Thymus (tissue), 11 donors: ENCODE measurements at regions not wholly inside any gene's neighbourhood (a gene's known extent, or its start where the extent isn't known, plus 50 kb on each side); places are given as distances from the start of the nearest gene placed in this dataset.

Experiments used
- DNase-seq, 9 donors: peaks; one replicate each; pipeline ENCODE4 v3.0.0-alpha.2; 2013; ENCODE audit warnings: low spot score in 9 of 9, low read depth in 6 of 9, missing footprints in 1 of 9
- H3K27ac ChIP-seq, 2 donors: one replicate each; pipeline ENCODE4 v1.5.1; 2013; ENCODE audit warnings: control low read depth in 1 of 2, low read depth in 1 of 2, low read length in 1 of 2, mild to moderate bottlenecking in 1 of 2, moderate library complexity in 1 of 2
- H3K27me3 ChIP-seq, 2 donors: one replicate each; pipeline ENCODE4 v1.5.1; 2013; ENCODE audit warnings: low read length in 1 of 2; ENCODE audit not compliant: control insufficient read depth in 2 of 2, insufficient read depth in 1 of 2
- H3K36me3 ChIP-seq, 2 donors: one replicate each; pipeline ENCODE4 v1.5.1; 2013; ENCODE audit warnings: low read length in 1 of 2, mild to moderate bottlenecking in 1 of 2, moderate library complexity in 1 of 2; ENCODE audit not compliant: control insufficient read depth in 2 of 2, insufficient read depth in 2 of 2
- H3K4me1 ChIP-seq, 2 donors: one replicate each; pipeline ENCODE4 v1.5.1; 2013; ENCODE audit warnings: low read length in 2 of 2; ENCODE audit not compliant: control insufficient read depth in 2 of 2, insufficient read depth in 2 of 2
- H3K4me3 ChIP-seq, 2 donors: one replicate each; pipeline ENCODE4 v1.5.1; 2013; ENCODE audit warnings: low read length in 2 of 2, control low read depth in 1 of 2, mild to moderate bottlenecking in 1 of 2
- H3K9me3 ChIP-seq, 2 donors: one replicate each; pipeline ENCODE4 v1.5.1; 2013; ENCODE audit warnings: low read length in 1 of 2, mild to moderate bottlenecking in 1 of 2; ENCODE audit not compliant: control insufficient read depth in 2 of 2, insufficient read depth in 1 of 2
- WGBS: extraction: QIAGEN DNeasy Blood & Tissue Kit; methylation state at CpG from one replicate; pipeline ENCODE4 v1.1.7; 2013; 5-methylcytosine and 5-hydroxymethylcytosine counted together
- donor health status: healthy.

- no peak for DNase-seq
- H3K36me3 ChIP-seq: no peaks in the 10 kb centered on the region
- WGBS: 66% methylated on average over 2 of the region's 2 CpGs
- no peaks in the 10 kb centered on the region for H3K4me1 ChIP-seq
- no peaks in the 10 kb centered on the region for H3K27me3 ChIP-seq
- H3K27ac ChIP-seq: no peak overlapping the region
- no peaks in the 10 kb centered on the region for H3K9me3 ChIP-seq
- H3K4me3 ChIP-seq: no peak overlapping the region
Measured at GRCh38 chr11:91698845-91699244, 525.8 kb upstream of the FAT3 start.

- H3K27ac ChIP-seq: no peak overlapping the region
- WGBS: 47% methylated on average over 1 of the region's 1 CpG
- no peak overlapping the region for H3K4me3 ChIP-seq
- H3K36me3 ChIP-seq: no peaks in the 10 kb centered on the region
- DNase-seq: no peak
- no peaks in the 10 kb centered on the region for H3K9me3 ChIP-seq
- no peaks in the 10 kb centered on the region for H3K4me1 ChIP-seq
- no peaks in the 10 kb centered on the region for H3K27me3 ChIP-seq
Measured at GRCh38 chr11:91694331-91694730, 530.3 kb upstream of the FAT3 start.

GRCh38 chr11:91691872-91692271, 532.7 kb upstream of the FAT3 start:
- DNase-seq: no peak
- H3K27ac ChIP-seq: no peak overlapping the region
- no peaks in the 10 kb centered on the region for H3K27me3 ChIP-seq
- WGBS: 97% methylated on average over 1 of the region's 1 CpG
- H3K9me3 ChIP-seq: no peaks in the 10 kb centered on the region
- no peak overlapping the region for H3K4me3 ChIP-seq
- no peaks in the 10 kb centered on the region for H3K36me3 ChIP-seq
- no peaks in the 10 kb centered on the region for H3K4me1 ChIP-seq

GRCh38 chr11:91688672-91689071, 535.9 kb upstream of the FAT3 start:
- H3K27ac ChIP-seq: no peak overlapping the region
- H3K9me3 ChIP-seq: no peaks in the 10 kb centered on the region
- DNase-seq: no peak
- WGBS: 98% methylated on average over 1 of the region's 1 CpG
- H3K4me1 ChIP-seq: no peaks in the 10 kb centered on the region
- H3K4me3 ChIP-seq: no peak overlapping the region
- H3K36me3 ChIP-seq: no peaks in the 10 kb centered on the region
- H3K27me3 ChIP-seq: no peaks in the 10 kb centered on the region

GRCh38 chr11:91686700-91687099, 537.9 kb upstream of the FAT3 start:
- 93% methylated on average over 1 of the region's 1 CpG for WGBS
- H3K4me1 ChIP-seq: no peaks in the 10 kb centered on the region
- no peaks in the 10 kb centered on the region for H3K27me3 ChIP-seq
- H3K4me3 ChIP-seq: no peak overlapping the region
- no peak overlapping the region for H3K27ac ChIP-seq
- no peaks in the 10 kb centered on the region for H3K36me3 ChIP-seq
- no peaks in the 10 kb centered on the region for H3K9me3 ChIP-seq
- no peak for DNase-seq

- no peak for DNase-seq
- WGBS: 94% methylated on average over 3 of the region's 3 CpGs
- Histone ChIP-seq H3K4me3 (no peak overlapping the region), H3K27ac (no peak overlapping the region), H3K27me3 (no peaks in the 10 kb centered on the region), H3K9me3 (no peaks in the 10 kb centered on the region), H3K4me1 (no peaks in the 10 kb centered on the region), H3K36me3 (no peaks in the 10 kb centered on the region)
Measured at GRCh38 chr11:91686281-91686680, 538.3 kb upstream of the FAT3 start.

GRCh38 chr11:91673705-91674104, 550.9 kb upstream of the FAT3 start:
- peaks cover 0 to 6% of the 10 kb centered on the region in 2 donors for H3K9me3 ChIP-seq
- no peak for DNase-seq
- WGBS: 95% methylated on average over 1 of the region's 1 CpG
- H3K4me3 ChIP-seq: no peak overlapping the region
- no peak overlapping the region for H3K27ac ChIP-seq
- H3K36me3 ChIP-seq: no peaks in the 10 kb centered on the region
- no peaks in the 10 kb centered on the region for H3K4me1 ChIP-seq
- H3K27me3 ChIP-seq: no peaks in the 10 kb centered on the region

- 82% methylated on average over 3 of the region's 3 CpGs for WGBS
- Histone ChIP-seq H3K36me3 (no peaks in the 10 kb centered on the region), H3K27me3 (no peaks in the 10 kb centered on the region), H3K9me3 (peaks cover 0 to 10% of the 10 kb centered on the region in 2 donors), H3K4me3 (no peak overlapping the region), H3K27ac (no peak overlapping the region), H3K4me1 (no peaks in the 10 kb centered on the region)
- no peak for DNase-seq
Measured at GRCh38 chr11:91664521-91664920, 560.1 kb upstream of the FAT3 start.

GRCh38 chr11:91660036-91660435, 564.6 kb upstream of the FAT3 start:
- 64% methylated on average over 1 of the region's 1 CpG for WGBS
- no peaks in the 10 kb centered on the region for H3K4me1 ChIP-seq
- no peak overlapping the region for H3K27ac ChIP-seq
- DNase-seq: no peak
- no peak overlapping the region for H3K4me3 ChIP-seq
- H3K9me3 ChIP-seq: no peaks in the 10 kb centered on the region
- no peaks in the 10 kb centered on the region for H3K27me3 ChIP-seq
- no peaks in the 10 kb centered on the region for H3K36me3 ChIP-seq

GRCh38 chr11:91654686-91655085, 569.9 kb upstream of the FAT3 start:
- Histone ChIP-seq H3K4me1 (no peaks in the 10 kb centered on the region), H3K27me3 (no peaks in the 10 kb centered on the region), H3K27ac (no peak overlapping the region), H3K4me3 (no peak overlapping the region), H3K9me3 (no peaks in the 10 kb centered on the region), H3K36me3 (no peaks in the 10 kb centered on the region)
- WGBS: 68% methylated on average over 2 of the region's 2 CpGs
- no peak for DNase-seq
